AG04449 (cell line): ENCODE measurements at regions not wholly inside any gene's neighbourhood (a gene's known extent, or its start where the extent isn't known, plus 50 kb on each side); places are given as distances from the start of the nearest gene placed in this dataset.

Experiments used
- CTCF ChIA-PET: fragments of 350-600 bp; formaldehyde crosslinking; extraction: SDS; loops from one replicate; lab custom pipeline; 2021; ENCODE audit warnings: antibody characterized with exemption; lab: Yijun Ruan, JAX
- POLR2A ChIA-PET: fragments of 400-600, 350-600 bp; formaldehyde crosslinking; extraction: SDS; loops from one replicate; lab custom pipeline; 2020; ENCODE audit warnings: antibody characterized with exemption, inconsistent platforms; lab: Yijun Ruan, JAX
- DNase-seq: peaks from one replicate; pipeline ENCODE4 v3.0.0-alpha.2; 2010; ENCODE audit warnings: low read depth, low spot score
- H3K4me3 ChIP-seq: 2 replicates; pipeline ENCODE4 v1.5.1; 2011; ENCODE audit warnings: low read depth, mild to moderate bottlenecking, control low read depth, low read length
- TF ChIP-seq, protein P1 (sequence below): IDR thresholded peaks from one replicate; pipeline ENCODE4 v1.5.1; 2011; ENCODE audit warnings: mild to moderate bottlenecking, moderate library complexity, low read length, control low read depth, inconsistent platforms; ENCODE audit not compliant: insufficient read depth; ENCODE audit errors: missing control alignments

DNA sequence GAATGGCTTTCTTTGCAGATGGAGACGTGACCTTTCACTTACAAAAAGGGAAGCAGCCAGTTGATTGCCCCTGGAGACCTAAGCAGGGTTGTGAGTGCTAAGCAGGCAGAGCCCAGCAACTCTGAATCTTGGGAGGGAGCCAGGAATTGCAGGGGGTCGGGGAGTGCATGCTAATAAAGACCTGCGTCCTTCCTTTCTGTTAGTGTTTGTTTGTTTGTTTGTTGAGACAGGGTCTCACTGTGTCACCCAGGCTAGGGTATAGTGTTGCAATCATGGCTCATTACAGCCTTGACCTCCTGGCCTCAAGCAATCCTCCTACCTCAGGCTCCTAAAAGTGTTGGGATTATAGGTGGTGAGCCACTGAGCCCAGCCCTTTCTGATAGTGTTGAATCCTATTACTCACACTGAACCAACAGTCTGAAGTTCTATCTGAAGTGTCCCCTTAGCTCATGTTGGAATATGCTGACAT, 137.4 kb downstream of the CEP135 start:
- TF ChIP-seq, protein P1, sequence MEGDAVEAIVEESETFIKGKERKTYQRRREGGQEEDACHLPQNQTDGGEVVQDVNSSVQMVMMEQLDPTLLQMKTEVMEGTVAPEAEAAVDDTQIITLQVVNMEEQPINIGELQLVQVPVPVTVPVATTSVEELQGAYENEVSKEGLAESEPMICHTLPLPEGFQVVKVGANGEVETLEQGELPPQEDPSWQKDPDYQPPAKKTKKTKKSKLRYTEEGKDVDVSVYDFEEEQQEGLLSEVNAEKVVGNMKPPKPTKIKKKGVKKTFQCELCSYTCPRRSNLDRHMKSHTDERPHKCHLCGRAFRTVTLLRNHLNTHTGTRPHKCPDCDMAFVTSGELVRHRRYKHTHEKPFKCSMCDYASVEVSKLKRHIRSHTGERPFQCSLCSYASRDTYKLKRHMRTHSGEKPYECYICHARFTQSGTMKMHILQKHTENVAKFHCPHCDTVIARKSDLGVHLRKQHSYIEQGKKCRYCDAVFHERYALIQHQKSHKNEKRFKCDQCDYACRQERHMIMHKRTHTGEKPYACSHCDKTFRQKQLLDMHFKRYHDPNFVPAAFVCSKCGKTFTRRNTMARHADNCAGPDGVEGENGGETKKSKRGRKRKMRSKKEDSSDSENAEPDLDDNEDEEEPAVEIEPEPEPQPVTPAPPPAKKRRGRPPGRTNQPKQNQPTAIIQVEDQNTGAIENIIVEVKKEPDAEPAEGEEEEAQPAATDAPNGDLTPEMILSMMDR, result no peak
- ChIA-PET CTCF (interaction anchor here (0.7 kb wide), 1 partner anchor 10 kb away, joined by 3 read pairs; no protein-coding TSS in a partner anchor), POLR2A (no interaction called here)
- no peak overlapping the region for H3K4me3 ChIP-seq
- DNase-seq, result no peak

DNA sequence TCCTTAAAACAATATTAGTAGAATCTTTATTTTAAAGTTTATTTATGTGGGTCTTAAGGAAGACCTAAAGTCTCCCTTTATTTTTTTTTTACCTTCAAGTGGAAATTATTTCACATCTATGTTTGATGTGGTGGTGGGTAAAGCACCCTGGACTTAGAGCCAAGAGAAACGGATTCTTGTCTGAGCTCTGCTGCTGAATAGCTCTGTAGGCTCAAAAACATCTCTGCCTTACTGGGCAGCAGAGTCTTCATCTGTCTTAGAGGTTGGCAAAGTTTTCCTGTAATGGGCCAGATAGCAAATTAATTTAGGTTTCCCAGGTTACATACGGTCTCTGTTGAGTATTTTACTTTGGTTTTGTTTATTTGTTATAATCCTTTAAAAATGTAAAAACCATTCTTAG, 136.5 kb downstream of the CEP135 start:
- TF ChIP-seq, protein P1, result no peak
- POLR2A ChIA-PET, result no interaction called here
- DNase-seq, result no peak
- no peak overlapping the region for H3K4me3 ChIP-seq
- CTCF ChIA-PET, result interaction anchor here (0.7 kb wide), 1 partner anchor 9 kb away, joined by 3 read pairs; no protein-coding TSS in a partner anchor

DNA sequence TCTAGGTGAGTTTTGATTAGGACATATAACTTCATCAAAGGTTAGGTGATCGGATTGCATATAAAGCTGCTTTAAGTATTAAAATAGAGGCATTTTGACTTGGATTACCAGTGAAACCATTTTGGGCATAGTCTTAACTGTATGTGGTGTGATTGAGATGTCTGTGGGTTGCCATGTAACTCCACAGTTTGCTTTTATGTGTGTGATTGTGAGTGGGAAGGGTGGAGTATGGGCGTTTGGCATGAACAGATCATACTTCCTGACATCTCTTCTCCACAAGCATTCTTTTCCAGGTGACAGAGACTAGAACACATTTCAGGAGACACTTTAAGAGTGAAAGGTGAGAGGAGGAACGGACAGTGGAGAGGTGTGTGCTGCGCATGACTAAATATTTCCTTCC, 136.1 kb downstream of the CEP135 start:
- DNase-seq, result no peak
- ChIA-PET POLR2A (no interaction called here), CTCF (no interaction called here)
- TF ChIP-seq, protein P1, result no peak
- no peak overlapping the region for H3K4me3 ChIP-seq
